ENCODE measurements at regions not wholly inside any gene's neighbourhood (a gene's known extent, or its start where the extent isn't known, plus 50 kb on each side); places are given as distances from the start of the nearest gene placed in this dataset.

DNA sequence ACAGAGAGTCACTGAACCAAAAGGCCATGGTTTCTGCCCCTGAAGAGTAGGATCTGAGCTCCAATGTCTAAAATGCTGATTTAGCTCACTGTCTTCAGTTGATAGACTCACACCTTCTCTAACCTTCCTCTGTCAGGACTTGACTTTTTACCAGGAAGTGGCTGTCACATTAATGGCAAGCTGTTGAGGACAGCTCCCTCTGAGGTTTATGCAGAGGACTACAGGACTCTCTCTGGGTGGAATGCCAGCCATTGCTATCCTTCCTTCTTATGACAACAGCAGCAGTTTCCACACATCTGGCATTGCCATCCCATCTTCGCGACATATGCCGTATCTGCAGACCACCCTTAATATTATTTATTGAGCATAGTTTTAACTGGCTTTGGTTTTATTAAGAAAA, 103.8 kb upstream of the PRICKLE2 start:
- TF ChIP-seq, protein P1, sequence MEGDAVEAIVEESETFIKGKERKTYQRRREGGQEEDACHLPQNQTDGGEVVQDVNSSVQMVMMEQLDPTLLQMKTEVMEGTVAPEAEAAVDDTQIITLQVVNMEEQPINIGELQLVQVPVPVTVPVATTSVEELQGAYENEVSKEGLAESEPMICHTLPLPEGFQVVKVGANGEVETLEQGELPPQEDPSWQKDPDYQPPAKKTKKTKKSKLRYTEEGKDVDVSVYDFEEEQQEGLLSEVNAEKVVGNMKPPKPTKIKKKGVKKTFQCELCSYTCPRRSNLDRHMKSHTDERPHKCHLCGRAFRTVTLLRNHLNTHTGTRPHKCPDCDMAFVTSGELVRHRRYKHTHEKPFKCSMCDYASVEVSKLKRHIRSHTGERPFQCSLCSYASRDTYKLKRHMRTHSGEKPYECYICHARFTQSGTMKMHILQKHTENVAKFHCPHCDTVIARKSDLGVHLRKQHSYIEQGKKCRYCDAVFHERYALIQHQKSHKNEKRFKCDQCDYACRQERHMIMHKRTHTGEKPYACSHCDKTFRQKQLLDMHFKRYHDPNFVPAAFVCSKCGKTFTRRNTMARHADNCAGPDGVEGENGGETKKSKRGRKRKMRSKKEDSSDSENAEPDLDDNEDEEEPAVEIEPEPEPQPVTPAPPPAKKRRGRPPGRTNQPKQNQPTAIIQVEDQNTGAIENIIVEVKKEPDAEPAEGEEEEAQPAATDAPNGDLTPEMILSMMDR (IDR thresholded peaks at IDR 0.05; ENCODE audit: low read depth, low read length, poor library complexity, severe bottlenecking) = no peak
- no peak for TF ChIP-seq EZH2phosphoT487 (IDR thresholded peaks at IDR 0.05; ENCODE audit: borderline replicate concordance, low read length)
- no peaks in the 10 kb centered on the region for H3K36me3 ChIP-seq (ENCODE audit: control insufficient read depth, low read length)
- H3K4me3 ChIP-seq (ENCODE audit: low read length) = no peak overlapping the region
- H3F3A ChIP-seq (ENCODE audit: control insufficient read depth, insufficient read depth) = no peaks in the 10 kb centered on the region
- H3K27me3 ChIP-seq (ENCODE audit: control insufficient read depth, low read length) = no peaks in the 10 kb centered on the region
- H3K4me2 ChIP-seq (ENCODE audit: low read length) = no peak overlapping the region
- H3K4me1 ChIP-seq (ENCODE audit: control insufficient read depth, low read length) = no peaks in the 10 kb centered on the region
- no peak overlapping the region for H3K27ac ChIP-seq (ENCODE audit: low read depth, low read length)
- H3K9me2 ChIP-seq (replicated peaks; ENCODE audit: control insufficient read depth, low read length) = no peaks in the 10 kb centered on the region
- no peaks in the 10 kb centered on the region for H3K79me2 ChIP-seq (ENCODE audit: control insufficient read depth, low read length)
- H3K9me3 ChIP-seq (ENCODE audit: control insufficient read depth, insufficient read depth, low read length) = no peaks in the 10 kb centered on the region
- no peaks in the 10 kb centered on the region for H4K20me1 ChIP-seq (ENCODE audit: control insufficient read depth, insufficient read depth, low read depth, low read length)

DNA sequence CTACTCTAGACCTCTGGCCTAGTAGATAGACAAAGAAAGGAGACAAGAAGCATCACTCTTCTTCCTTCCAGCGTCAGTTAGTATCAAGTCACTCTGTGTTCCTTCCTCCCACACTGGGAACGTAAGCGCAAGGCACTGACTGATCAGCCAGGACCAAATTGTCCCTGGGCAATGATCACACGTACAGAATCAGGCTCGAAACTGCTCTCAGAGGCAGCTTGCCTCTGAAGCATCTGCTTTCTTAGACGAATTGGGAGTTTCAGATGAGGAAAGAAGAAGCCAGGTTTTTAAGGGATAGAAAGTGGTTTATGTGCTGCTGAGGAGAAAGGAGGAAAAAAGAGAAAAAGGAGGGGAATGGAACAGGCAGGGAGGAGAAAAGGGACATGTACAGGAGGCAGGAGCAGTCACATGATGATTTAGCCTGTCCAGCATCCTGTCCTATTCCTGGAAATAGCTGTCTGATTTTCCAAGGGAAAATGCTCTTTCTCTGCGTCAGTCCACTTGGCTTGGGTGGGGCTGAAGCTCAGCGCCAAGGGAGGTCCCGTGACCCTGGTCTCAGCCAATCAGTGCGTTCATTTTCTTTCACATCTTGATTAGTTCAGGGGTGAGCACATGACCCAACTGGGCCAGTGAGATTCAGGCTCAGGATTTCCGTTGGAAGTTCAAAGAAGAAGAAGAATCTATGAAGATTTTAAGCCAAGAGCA, 102.0 kb upstream of the PRICKLE2 start:
- Histone ChIP-seq H3K27me3 (ENCODE audit: control insufficient read depth, low read length) (no peaks in the 10 kb centered on the region), H3K4me3 (ENCODE audit: low read length) (no peak overlapping the region), H3K27ac (ENCODE audit: low read depth, low read length) (no peak overlapping the region), H3K9me3 (ENCODE audit: control insufficient read depth, insufficient read depth, low read length) (no peaks in the 10 kb centered on the region), H3K79me2 (ENCODE audit: control insufficient read depth, low read length) (no peaks in the 10 kb centered on the region), H3K4me2 (ENCODE audit: low read length) (no peak overlapping the region), H3F3A (ENCODE audit: control insufficient read depth, insufficient read depth) (no peaks in the 10 kb centered on the region), H4K20me1 (ENCODE audit: control insufficient read depth, insufficient read depth, low read depth, low read length) (no peaks in the 10 kb centered on the region), H3K36me3 (ENCODE audit: control insufficient read depth, low read length) (no peaks in the 10 kb centered on the region), H3K9me2 (replicated peaks; ENCODE audit: control insufficient read depth, low read length) (no peaks in the 10 kb centered on the region), H3K4me1 (ENCODE audit: control insufficient read depth, low read length) (no peaks in the 10 kb centered on the region)
- TF ChIP-seq EZH2phosphoT487 (IDR thresholded peaks at IDR 0.05; ENCODE audit: borderline replicate concordance, low read length) = no peak

DNA sequence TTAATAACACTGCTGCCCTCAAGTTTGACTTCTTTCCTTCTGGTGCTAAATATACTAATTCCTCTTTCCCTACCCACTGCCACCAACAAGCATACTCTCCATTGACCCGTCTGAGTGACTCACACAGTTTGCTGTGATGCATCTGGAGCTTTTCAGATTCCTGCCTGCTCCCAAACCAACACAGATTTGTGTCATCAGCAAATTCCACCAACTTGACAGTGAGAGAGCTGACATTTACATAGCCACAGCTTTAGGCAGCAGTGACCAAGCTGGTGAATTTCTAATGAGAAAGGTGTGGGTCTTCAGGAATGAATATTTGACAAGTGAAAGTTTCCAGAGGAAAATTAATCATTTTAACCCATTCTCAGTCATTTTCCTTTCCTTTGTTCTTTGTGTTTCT, 96.5 kb upstream of the PRICKLE2 start:
- Histone ChIP-seq H3K79me2 (ENCODE audit: control insufficient read depth, low read length) (no peaks in the 10 kb centered on the region), H3K27me3 (ENCODE audit: control insufficient read depth, low read length) (no peaks in the 10 kb centered on the region), H4K20me1 (ENCODE audit: control insufficient read depth, insufficient read depth, low read depth, low read length) (no peaks in the 10 kb centered on the region), H3K27ac (ENCODE audit: low read depth, low read length) (no peak overlapping the region), H3K4me2 (ENCODE audit: low read length) (no peak overlapping the region), H3K9me2 (replicated peaks; ENCODE audit: control insufficient read depth, low read length) (no peaks in the 10 kb centered on the region), H3K4me1 (ENCODE audit: control insufficient read depth, low read length) (no peaks in the 10 kb centered on the region), H3K36me3 (ENCODE audit: control insufficient read depth, low read length) (no peaks in the 10 kb centered on the region), H3K9me3 (ENCODE audit: control insufficient read depth, insufficient read depth, low read length) (no peaks in the 10 kb centered on the region), H3F3A (ENCODE audit: control insufficient read depth, insufficient read depth) (no peaks in the 10 kb centered on the region), H3K4me3 (ENCODE audit: low read length) (no peak overlapping the region)
- TF ChIP-seq, protein P1 (IDR thresholded peaks at IDR 0.05; ENCODE audit: low read depth, low read length, poor library complexity, severe bottlenecking) = no peak
- TF ChIP-seq EZH2phosphoT487 (IDR thresholded peaks at IDR 0.05; ENCODE audit: borderline replicate concordance, low read length) = no peak

DNA sequence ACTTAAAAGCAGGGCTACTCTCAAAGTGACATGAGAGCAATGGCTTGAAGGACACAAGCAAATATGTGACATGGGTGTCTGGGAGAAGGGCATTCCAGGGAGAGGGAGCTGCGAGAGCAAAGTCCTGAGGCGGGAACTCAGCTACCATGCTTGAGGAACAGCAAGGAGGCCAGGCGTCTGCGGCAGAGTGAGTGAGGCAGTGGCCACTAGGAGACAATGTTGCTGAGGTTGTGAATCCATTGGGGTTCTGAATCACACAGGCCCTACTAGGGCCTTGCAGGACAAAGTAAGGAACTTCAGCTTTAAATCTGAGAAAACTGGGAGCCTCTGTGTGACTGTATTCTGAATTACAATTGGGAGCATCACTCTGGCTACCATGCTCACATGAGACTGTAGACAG, 94.1 kb upstream of the PRICKLE2 start:
- Histone ChIP-seq H3K4me2 (ENCODE audit: low read length) (no peak overlapping the region), H3K36me3 (ENCODE audit: control insufficient read depth, low read length) (no peaks in the 10 kb centered on the region), H3F3A (ENCODE audit: control insufficient read depth, insufficient read depth) (no peaks in the 10 kb centered on the region), H3K4me1 (ENCODE audit: control insufficient read depth, low read length) (no peaks in the 10 kb centered on the region), H3K9me2 (replicated peaks; ENCODE audit: control insufficient read depth, low read length) (no peaks in the 10 kb centered on the region), H3K79me2 (ENCODE audit: control insufficient read depth, low read length) (no peaks in the 10 kb centered on the region), H3K4me3 (ENCODE audit: low read length) (no peak overlapping the region), H3K9me3 (ENCODE audit: control insufficient read depth, insufficient read depth, low read length) (no peaks in the 10 kb centered on the region), H4K20me1 (ENCODE audit: control insufficient read depth, insufficient read depth, low read depth, low read length) (no peaks in the 10 kb centered on the region), H3K27me3 (ENCODE audit: control insufficient read depth, low read length) (no peaks in the 10 kb centered on the region), H3K27ac (ENCODE audit: low read depth, low read length) (no peak overlapping the region)
- TF ChIP-seq, protein P1 (IDR thresholded peaks at IDR 0.05; ENCODE audit: low read depth, low read length, poor library complexity, severe bottlenecking) = no peak
- TF ChIP-seq EZH2phosphoT487 (IDR thresholded peaks at IDR 0.05; ENCODE audit: borderline replicate concordance, low read length) = no peak
